ENCODE measurements at regions not wholly inside any gene's neighbourhood (a gene's known extent, or its start where the extent isn't known, plus 50 kb on each side); places are given as distances from the start of the nearest gene placed in this dataset.
"Not testable (repeated sequence)": the region's sequence is repeated elsewhere in the genome, so short reads cannot be mapped to it uniquely, and the experiment has no call there.

- intact Hi-C loops (cut with DNase I) = no loop called here
- no peaks in the 10 kb centered on the region for H3K4me1 ChIP-seq (ENCODE audit: insufficient read depth)
- H3K4me3 ChIP-seq = no peak overlapping the region
- no peak for DNase-seq
- no peaks in the 10 kb centered on the region for H3K9me3 ChIP-seq
- TF ChIP-seq CTCF (IDR thresholded peaks at IDR 0.05) (no peak), EP300 (IDR thresholded peaks at IDR 0.05) (no peak), POLR2A (IDR thresholded peaks at IDR 0.05) (no peak)
- H3K27me3 ChIP-seq = no peaks in the 10 kb centered on the region
- WGBS, 3 donors = 87 to 92% (median 91%) methylated on average over 2 of the region's 2 CpGs
- H3K36me3 ChIP-seq = no peaks in the 10 kb centered on the region
- no peak overlapping the region for H3K27ac ChIP-seq
Measured at GRCh38 chr2:220373878-220374277, 746.4 kb downstream of the SLC4A3 start.

- intact Hi-C loops (cut with DNase I) = no loop called here
- no peak for TF ChIP-seq EP300 (IDR thresholded peaks at IDR 0.05)
- TF ChIP-seq POLR2A (IDR thresholded peaks at IDR 0.05) = no peak
- no peak for TF ChIP-seq CTCF (IDR thresholded peaks at IDR 0.05)
Measured at GRCh38 chr2:220374282-220374681, 746.9 kb downstream of the SLC4A3 start.

GRCh38 chr2:220377482-220378155 is 750.2 kb downstream of the SLC4A3 start:
- 6 to 12% (median 7%) methylated on average over 2 of the region's 2 CpGs for WGBS, 3 donors
- intact Hi-C loops (cut with DNase I) = no loop called here
- Histone ChIP-seq H3K36me3 (no peaks in the 10 kb centered on the region), H3K27ac (no peak overlapping the region), H3K27me3 (no peaks in the 10 kb centered on the region), H3K9me3 (no peaks in the 10 kb centered on the region), H3K4me1 (ENCODE audit: insufficient read depth) (no peaks in the 10 kb centered on the region), H3K4me3 (no peak overlapping the region)
- TF ChIP-seq POLR2A (IDR thresholded peaks at IDR 0.05) (no peak), EP300 (IDR thresholded peaks at IDR 0.05) (no peak), CTCF (IDR thresholded peaks at IDR 0.05) (no peak)
- no peak for DNase-seq

More at GRCh38 chr2:220374282-220374681, 746.9 kb downstream of the SLC4A3 start:
- H3K4me3 ChIP-seq = no peak overlapping the region
- H3K9me3 ChIP-seq = no peaks in the 10 kb centered on the region
- 76 to 89% (median 86%) methylated on average over 2 of the region's 2 CpGs for WGBS, 3 donors
- H3K36me3 ChIP-seq = no peaks in the 10 kb centered on the region
- no peaks in the 10 kb centered on the region for H3K4me1 ChIP-seq (ENCODE audit: insufficient read depth)
- no peak for DNase-seq
- H3K27me3 ChIP-seq = no peaks in the 10 kb centered on the region
- H3K27ac ChIP-seq = no peak overlapping the region

GRCh38 chr2:220387758-220388157 is 760.3 kb downstream of the SLC4A3 start:
- H3K9me3 ChIP-seq; intact Hi-C loops (cut with DNase I); H3K27me3 ChIP-seq; DNase-seq; H3K27ac ChIP-seq; H3K4me3 ChIP-seq; H3K4me1 ChIP-seq (ENCODE audit: insufficient read depth); H3K36me3 ChIP-seq: not testable (repeated sequence)
- 82 to 96% (median 86%) methylated on average over 8 of the region's 8 CpGs for WGBS, 3 donors

GRCh38 chr2:220393711-220394110 is 766.3 kb downstream of the SLC4A3 start:
- Histone ChIP-seq H3K4me3 (no peak overlapping the region), H3K27me3 (no peaks in the 10 kb centered on the region), H3K9me3 (no peaks in the 10 kb centered on the region), H3K36me3 (no peaks in the 10 kb centered on the region), H3K27ac (no peak overlapping the region), H3K4me1 (ENCODE audit: insufficient read depth) (no peaks in the 10 kb centered on the region)
- intact Hi-C loops (cut with DNase I) = no loop called here
- DNase-seq = no peak
- 37 to 58% (median 46%) methylated on average over 2 of the region's 2 CpGs for WGBS, 3 donors
- TF ChIP-seq CTCF (IDR thresholded peaks at IDR 0.05) (no peak), EP300 (IDR thresholded peaks at IDR 0.05) (no peak), POLR2A (IDR thresholded peaks at IDR 0.05) (no peak)
